Endothelial cell of umbilical vein (primary cell): ENCODE measurements at regions not wholly inside any gene's neighbourhood (a gene's known extent, or its start where the extent isn't known, plus 50 kb on each side); places are given as distances from the start of the nearest gene placed in this dataset.

Experiments used
- BruUV-seq: library from RNA; stranded (reverse); fragments of 400-500 nt; replicated peaks from 2 replicates; lab custom pipeline; 2021; lab: Mats Ljungman, UMichigan
- CTCF ChIA-PET: fragments of 300-600, 350-600 bp; sonication (Branson Sonifier 250); formaldehyde crosslinking; loops from one replicate; lab custom pipeline; 2021; ENCODE audit warnings: antibody characterized with exemption, inconsistent platforms; lab: Charles Lee
- POLR2A ChIA-PET: fragments of 300-600, 350-600 bp; sonication (Branson Sonifier 250); formaldehyde crosslinking; loops from one replicate; lab custom pipeline; 2021; ENCODE audit warnings: antibody characterized with exemption, inconsistent platforms; lab: Charles Lee
- DNase-seq: peaks from one replicate; pipeline ENCODE4 v3.0.0-alpha.2; 2011; ENCODE audit warnings: low read depth, low spot score
- FAIRE-seq: peaks from 2 replicates; lab custom pipeline; 2011; peaks lifted over from hg19 to GRCh38; lab: Jason Lieb, UNC
- H2AFZ ChIP-seq: 2 replicates; pipeline ENCODE4 v1.6.0; 2012; ENCODE audit warnings: low read depth, low read length, control low read depth, inconsistent platforms
- H3K27ac ChIP-seq: 2 replicates; pipeline ENCODE4 v1.5.1; 2011; ENCODE audit warnings: low read depth, mild to moderate bottlenecking, control low read depth, low read length, moderate library complexity; ENCODE audit not compliant: insufficient read depth
- H3K27me3 ChIP-seq, 2 experiments: 2 replicates each; pipeline versions ENCODE4 v1.6.0 to v1.6.1; 2011; ENCODE audit warnings: low read length in 2 of 2, mixed read lengths in 1 of 2; ENCODE audit not compliant: control insufficient read depth in 2 of 2, insufficient read depth in 2 of 2
- H3K36me3 ChIP-seq, 2 experiments: 2 replicates in 1 of 2; 3 replicates in 1 of 2; pipeline ENCODE4 v1.5.1; 2011; ENCODE audit warnings: low read length in 2 of 2, mild to moderate bottlenecking in 1 of 2, moderate library complexity in 1 of 2; ENCODE audit not compliant: control insufficient read depth in 2 of 2, insufficient read depth in 2 of 2; ENCODE audit errors: extremely low read depth in 1 of 2
- H3K4me1 ChIP-seq: 3 replicates; pipeline ENCODE4 v1.5.1; 2011; ENCODE audit warnings: mild to moderate bottlenecking, low read length; ENCODE audit not compliant: control insufficient read depth, insufficient read depth; ENCODE audit errors: extremely low read depth
- H3K4me2 ChIP-seq: 2 replicates; pipeline ENCODE4 v1.6.1; 2011; ENCODE audit warnings: low read length, control low read depth, mixed read lengths; ENCODE audit not compliant: insufficient read depth
- H3K4me3 ChIP-seq, 3 experiments: fragments of 200-600 bp in 1 of 3; sonication (generic), shearing (Covaris generic) in 1 of 3; replicated peaks in 1 of 3; 2 replicates each; pipeline ENCODE4 v1.5.1; 2011 to 2016; ENCODE audit warnings: control low read depth in 3 of 3, low read length in 3 of 3, mild to moderate bottlenecking in 2 of 3, inconsistent platforms in 1 of 3, low read depth in 1 of 3, moderate library complexity in 1 of 3; ENCODE audit not compliant: insufficient read depth in 1 of 3
- H3K79me2 ChIP-seq: 2 replicates; pipeline ENCODE4 v1.6.0; 2012; ENCODE audit warnings: low read length, inconsistent platforms; ENCODE audit not compliant: control insufficient read depth, insufficient read depth
- H3K9ac ChIP-seq: replicated peaks from 2 replicates; pipeline ENCODE3; 2011; ENCODE audit warnings: low read length, control low read depth; ENCODE audit not compliant: insufficient read depth; ENCODE audit errors: extremely low read depth
- H3K9me1 ChIP-seq: replicated peaks from 3 replicates; pipeline ENCODE4 v1.6.0; 2011; ENCODE audit warnings: mild to moderate bottlenecking, low read length; ENCODE audit not compliant: control insufficient read depth, insufficient read depth; ENCODE audit errors: extremely low read depth
- H3K9me3 ChIP-seq: replicated peaks from 2 replicates; pipeline ENCODE4 v1.5.1; 2012; ENCODE audit warnings: low read length, inconsistent platforms; ENCODE audit not compliant: control insufficient read depth, insufficient read depth
- H4K20me1 ChIP-seq: replicated peaks from 2 replicates; pipeline ENCODE3; 2011; ENCODE audit warnings: mild to moderate bottlenecking, low read length; ENCODE audit not compliant: control insufficient read depth, insufficient read depth; ENCODE audit errors: extremely low read depth
- EZH2 ChIP-seq: IDR thresholded peaks from 2 replicates; pipeline ENCODE4 v1.6.1; 2012; ENCODE audit warnings: borderline replicate concordance, low read depth, mild to moderate bottlenecking, moderate library complexity, low read length, inconsistent platforms; ENCODE audit not compliant: severe bottlenecking
- FOS ChIP-seq: IDR thresholded peaks from 2 replicates; pipeline ENCODE4 v1.6.1; 2011; ENCODE audit warnings: mild to moderate bottlenecking, low read length, moderate library complexity, borderline replicate concordance; ENCODE audit not compliant: insufficient read depth
- JUN ChIP-seq: IDR thresholded peaks from 2 replicates; pipeline ENCODE4 v1.6.1; 2011; ENCODE audit warnings: borderline replicate concordance, low read depth; ENCODE audit not compliant: insufficient read length, insufficient read depth
- MYC ChIP-seq: IDR thresholded peaks from one replicate; pipeline ENCODE4 v1.6.1; 2011; ENCODE audit warnings: mild to moderate bottlenecking, low read depth, low read length
- POLR2AphosphoS5 ChIP-seq: IDR thresholded peaks from 2 replicates; pipeline ENCODE4 v1.6.1; 2012; ENCODE audit warnings: low read depth, mild to moderate bottlenecking, control low read depth, low read length, moderate library complexity; ENCODE audit not compliant: insufficient read depth
- dilution Hi-C: fragments of 300-500 bp; cut with MboI; formaldehyde crosslinking; loops from one replicate; pipeline ENCODE4 v1.15.0; 2019; ENCODE audit warnings: low sequenced_read_pairs; ENCODE audit not compliant: extremely low pct_ligation_motif_present
- intact Hi-C: fragments of 100-400 bp; cut with micrococcal nuclease; formaldehyde crosslinking; loops from one replicate; pipeline ENCODE4 v1.10.0; 2022
- TF ChIP-seq, protein P1 (sequence below), 2 donors: IDR thresholded peaks; 1 replicate in 1 of 2; 2 replicates in 1 of 2; pipeline ENCODE4 v1.5.1; 2011; ENCODE audit warnings: low read length in 2 of 2, mild to moderate bottlenecking in 2 of 2, moderate library complexity in 2 of 2, control low read depth in 1 of 2, inconsistent platforms in 1 of 2, low read depth in 1 of 2; ENCODE audit not compliant: insufficient read depth in 1 of 2; ENCODE audit errors: extremely low read depth in 1 of 2
- TF ChIP-seq, protein P2 (sequence below): IDR thresholded peaks from 2 replicates; pipeline ENCODE4 v1.6.1; 2011; ENCODE audit not compliant: insufficient read depth, insufficient read length

DNA sequence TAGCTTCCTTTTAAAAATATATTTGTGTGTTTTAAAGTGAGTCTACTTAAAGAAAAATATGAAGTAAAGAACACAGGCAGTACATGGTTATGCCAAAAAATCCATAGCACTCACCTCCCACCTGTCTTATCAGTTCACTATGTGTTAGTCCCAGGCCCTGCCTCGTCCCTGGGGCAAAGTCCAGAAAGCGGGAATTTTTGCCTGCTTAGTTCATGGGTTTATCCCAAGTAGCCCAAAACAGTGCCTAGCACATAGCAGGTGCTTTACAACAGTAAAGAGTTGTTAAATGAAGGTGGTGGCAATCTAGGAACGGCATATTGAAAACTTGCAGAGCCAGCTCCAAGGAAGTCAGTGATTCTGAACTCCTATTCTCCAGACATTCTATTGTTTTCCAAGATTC, 154.0 kb downstream of the MN1 start:
- Histone ChIP-seq H3K36me3 (no peaks in the 10 kb centered on the region), H3K4me1 (no peaks in the 10 kb centered on the region), H3K9ac (no peak overlapping the region), H3K4me2 (no peak overlapping the region), H3K27ac (no peak overlapping the region), H3K79me2 (no peaks in the 10 kb centered on the region), H2AFZ (no peak overlapping the region), H3K9me3 (no peaks in the 10 kb centered on the region), H3K9me1 (no peaks in the 10 kb centered on the region), H4K20me1 (no peaks in the 10 kb centered on the region), H3K27me3 (peaks cover 0 to 7% of the 10 kb centered on the region in 2 experiments), H3K4me3 (no peak overlapping the region)
- no TSS peak for BruUV-seq
- dilution Hi-C loops, result no loop called here
- POLR2A ChIA-PET, result no interaction called here
- FAIRE-seq (no peak), DNase-seq (no peak)
- intact Hi-C loops, result no loop called here
- CTCF ChIA-PET, result no interaction called here
- TF ChIP-seq POLR2AphosphoS5 (no peak), JUN (no peak), FOS (no peak), EZH2 (no peak), MYC (no peak)
- TF ChIP-seq, protein P1, sequence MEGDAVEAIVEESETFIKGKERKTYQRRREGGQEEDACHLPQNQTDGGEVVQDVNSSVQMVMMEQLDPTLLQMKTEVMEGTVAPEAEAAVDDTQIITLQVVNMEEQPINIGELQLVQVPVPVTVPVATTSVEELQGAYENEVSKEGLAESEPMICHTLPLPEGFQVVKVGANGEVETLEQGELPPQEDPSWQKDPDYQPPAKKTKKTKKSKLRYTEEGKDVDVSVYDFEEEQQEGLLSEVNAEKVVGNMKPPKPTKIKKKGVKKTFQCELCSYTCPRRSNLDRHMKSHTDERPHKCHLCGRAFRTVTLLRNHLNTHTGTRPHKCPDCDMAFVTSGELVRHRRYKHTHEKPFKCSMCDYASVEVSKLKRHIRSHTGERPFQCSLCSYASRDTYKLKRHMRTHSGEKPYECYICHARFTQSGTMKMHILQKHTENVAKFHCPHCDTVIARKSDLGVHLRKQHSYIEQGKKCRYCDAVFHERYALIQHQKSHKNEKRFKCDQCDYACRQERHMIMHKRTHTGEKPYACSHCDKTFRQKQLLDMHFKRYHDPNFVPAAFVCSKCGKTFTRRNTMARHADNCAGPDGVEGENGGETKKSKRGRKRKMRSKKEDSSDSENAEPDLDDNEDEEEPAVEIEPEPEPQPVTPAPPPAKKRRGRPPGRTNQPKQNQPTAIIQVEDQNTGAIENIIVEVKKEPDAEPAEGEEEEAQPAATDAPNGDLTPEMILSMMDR (IDR thresholded peaks at IDR 0.05; ENCODE audit: extremely low read depth in 1 of 2, insufficient read depth in 1 of 2, low read depth in 1 of 2, low read length in 2 of 2), result no peak
- TF ChIP-seq, protein P2, sequence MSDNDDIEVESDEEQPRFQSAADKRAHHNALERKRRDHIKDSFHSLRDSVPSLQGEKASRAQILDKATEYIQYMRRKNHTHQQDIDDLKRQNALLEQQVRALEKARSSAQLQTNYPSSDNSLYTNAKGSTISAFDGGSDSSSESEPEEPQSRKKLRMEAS, result no peak
